ENCODE measurements at regions not wholly inside any gene's neighbourhood (a gene's known extent, or its start where the extent isn't known, plus 50 kb on each side); places are given as distances from the start of the nearest gene placed in this dataset.

DNA sequence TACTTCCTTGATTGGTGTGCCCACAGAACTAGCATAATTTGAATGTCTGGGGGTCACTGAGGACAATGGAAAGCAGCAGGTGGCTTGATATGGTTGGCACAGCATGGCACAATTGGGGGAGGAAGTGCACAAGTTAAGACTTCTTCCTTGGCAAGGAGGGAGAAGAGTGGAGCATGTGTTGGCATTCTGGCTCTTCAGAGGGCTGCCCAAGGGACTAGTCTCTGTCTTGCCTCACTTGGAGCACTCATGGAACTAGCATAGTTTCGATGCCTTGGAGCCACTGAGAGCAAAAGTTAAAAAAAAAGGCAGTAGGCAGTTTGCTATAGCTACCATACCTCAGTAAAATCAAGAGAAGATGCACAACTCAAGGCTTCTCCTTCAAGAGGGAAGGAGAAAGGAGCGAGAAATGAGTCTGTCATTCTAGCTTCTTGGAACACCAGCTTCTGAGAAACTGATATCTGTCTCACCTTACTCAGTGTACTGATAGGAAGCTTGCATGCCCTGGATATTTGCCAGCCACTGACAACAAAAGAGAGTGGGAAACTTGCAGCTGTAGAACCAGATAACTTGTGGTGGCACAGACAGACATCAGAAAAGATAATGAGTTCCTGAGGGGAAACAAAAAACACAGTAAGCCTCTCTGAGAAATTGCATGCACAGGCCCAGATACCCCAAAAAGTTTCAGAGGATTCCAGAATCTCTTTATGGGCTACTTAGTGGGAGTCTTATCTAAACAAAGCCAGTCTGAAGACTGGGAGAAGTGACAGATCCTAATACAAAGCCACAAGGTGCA, 207.5 kb upstream of the SAMSN1 start:
- TF ChIP-seq EP300 (IDR thresholded peaks at IDR 0.05) (no peak), POLR2A (IDR thresholded peaks at IDR 0.05) (no peak)
- TF ChIP-seq, protein P1, sequence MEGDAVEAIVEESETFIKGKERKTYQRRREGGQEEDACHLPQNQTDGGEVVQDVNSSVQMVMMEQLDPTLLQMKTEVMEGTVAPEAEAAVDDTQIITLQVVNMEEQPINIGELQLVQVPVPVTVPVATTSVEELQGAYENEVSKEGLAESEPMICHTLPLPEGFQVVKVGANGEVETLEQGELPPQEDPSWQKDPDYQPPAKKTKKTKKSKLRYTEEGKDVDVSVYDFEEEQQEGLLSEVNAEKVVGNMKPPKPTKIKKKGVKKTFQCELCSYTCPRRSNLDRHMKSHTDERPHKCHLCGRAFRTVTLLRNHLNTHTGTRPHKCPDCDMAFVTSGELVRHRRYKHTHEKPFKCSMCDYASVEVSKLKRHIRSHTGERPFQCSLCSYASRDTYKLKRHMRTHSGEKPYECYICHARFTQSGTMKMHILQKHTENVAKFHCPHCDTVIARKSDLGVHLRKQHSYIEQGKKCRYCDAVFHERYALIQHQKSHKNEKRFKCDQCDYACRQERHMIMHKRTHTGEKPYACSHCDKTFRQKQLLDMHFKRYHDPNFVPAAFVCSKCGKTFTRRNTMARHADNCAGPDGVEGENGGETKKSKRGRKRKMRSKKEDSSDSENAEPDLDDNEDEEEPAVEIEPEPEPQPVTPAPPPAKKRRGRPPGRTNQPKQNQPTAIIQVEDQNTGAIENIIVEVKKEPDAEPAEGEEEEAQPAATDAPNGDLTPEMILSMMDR (IDR thresholded peaks at IDR 0.05) = no peak
